GM23248 (cell line): ENCODE measurements at regions not wholly inside any gene's neighbourhood (a gene's known extent, or its start where the extent isn't known, plus 50 kb on each side); places are given as distances from the start of the nearest gene placed in this dataset.

ENCODE experiments used
- DNase-seq: peaks from one replicate; pipeline ENCODE4 v3.0.0-alpha.2; 2015
- H2AFZ ChIP-seq: fragments of 200-600 bp; sonication (generic); 2 replicates; pipeline ENCODE4 v1.6.1; 2016; ENCODE audit warnings: antibody characterized with exemption
- H3F3A ChIP-seq: fragments of 200-600 bp; sonication (generic); 2 replicates; pipeline ENCODE4 v1.6.1; 2016; ENCODE audit warnings: mild to moderate bottlenecking, antibody characterized with exemption, mixed run types; ENCODE audit not compliant: insufficient read depth
- H3K27ac ChIP-seq: fragments of 200-600 bp; sonication (generic); 2 replicates; pipeline ENCODE4 v1.5.1; 2016; ENCODE audit warnings: mild to moderate bottlenecking
- H3K27me3 ChIP-seq: fragments of 200-600 bp; sonication (generic); replicated peaks from 2 replicates; pipeline ENCODE4 v1.6.1; 2016; ENCODE audit warnings: mild to moderate bottlenecking; ENCODE audit not compliant: insufficient read depth
- H3K36me3 ChIP-seq: fragments of 200-600 bp; sonication (generic); 2 replicates; pipeline ENCODE4 v1.6.1; 2016; ENCODE audit warnings: low read depth, mild to moderate bottlenecking
- H3K4me1 ChIP-seq: fragments of 200-600 bp; sonication (generic); 2 replicates; pipeline ENCODE4 v1.6.1; 2016; ENCODE audit warnings: mild to moderate bottlenecking; ENCODE audit not compliant: insufficient read depth
- H3K4me2 ChIP-seq: fragments of 200-600 bp; sonication (generic); one replicate; pipeline ENCODE4 v1.6.1; 2016; ENCODE audit warnings: mild to moderate bottlenecking; ENCODE audit not compliant: unreplicated experiment
- H3K4me3 ChIP-seq: fragments of 200-600 bp; sonication (generic); 2 replicates; pipeline ENCODE4 v1.5.1; 2016; ENCODE audit warnings: mild to moderate bottlenecking
- H3K79me2 ChIP-seq: fragments of 200-600 bp; sonication (generic); 2 replicates; pipeline ENCODE4 v1.6.1; 2016; ENCODE audit warnings: mild to moderate bottlenecking; ENCODE audit not compliant: insufficient read depth
- H3K9ac ChIP-seq: fragments of 200-600 bp; sonication (generic); 2 replicates; pipeline ENCODE4 v1.6.1; 2016; ENCODE audit warnings: mild to moderate bottlenecking
- H3K9me2 ChIP-seq: fragments of 200-600 bp; sonication (generic); 2 replicates; pipeline ENCODE4 v1.6.1; 2016; ENCODE audit warnings: mixed run types, mild to moderate bottlenecking, moderate library complexity; ENCODE audit not compliant: insufficient read depth
- H3K9me3 ChIP-seq: fragments of 200-600 bp; sonication (generic); one replicate; pipeline ENCODE4 v1.6.1; 2017; ENCODE audit warnings: low read depth
- H4K20me1 ChIP-seq: fragments of 200-600 bp; sonication (generic); 2 replicates; pipeline ENCODE4 v1.6.0; 2016; ENCODE audit not compliant: insufficient read depth
- EZH2 ChIP-seq: fragments of 200-600 bp; sonication (generic); IDR thresholded peaks from 2 replicates; pipeline ENCODE4 v1.6.1; 2018; ENCODE audit warnings: antibody characterized with exemption, mild to moderate bottlenecking; ENCODE audit not compliant: insufficient read depth, poor library complexity, severe bottlenecking
- EZH2phosphoT487 ChIP-seq: fragments of 200-600 bp; sonication (generic); IDR thresholded peaks from 2 replicates; pipeline ENCODE4 v1.6.1; 2018; ENCODE audit warnings: antibody characterized with exemption, moderate library complexity, mild to moderate bottlenecking, low read depth; ENCODE audit not compliant: insufficient read depth
- WGBS, 2 experiments: methylation state at CpG; one replicate each; pipeline ENCODE4 v1.1.6; 2015 to 2017; ENCODE audit warnings: low lambda C conversion rate in 2 of 2, low coverage in 1 of 2; ENCODE audit errors: missing lambda C conversion rate in 2 of 2; 5-methylcytosine and 5-hydroxymethylcytosine counted together
- in situ Hi-C: fragments of 300-500 bp; cut with MboI; formaldehyde crosslinking; loops from 2 replicates; pipeline ENCODE4 v1.15.0; 2020

DNA sequence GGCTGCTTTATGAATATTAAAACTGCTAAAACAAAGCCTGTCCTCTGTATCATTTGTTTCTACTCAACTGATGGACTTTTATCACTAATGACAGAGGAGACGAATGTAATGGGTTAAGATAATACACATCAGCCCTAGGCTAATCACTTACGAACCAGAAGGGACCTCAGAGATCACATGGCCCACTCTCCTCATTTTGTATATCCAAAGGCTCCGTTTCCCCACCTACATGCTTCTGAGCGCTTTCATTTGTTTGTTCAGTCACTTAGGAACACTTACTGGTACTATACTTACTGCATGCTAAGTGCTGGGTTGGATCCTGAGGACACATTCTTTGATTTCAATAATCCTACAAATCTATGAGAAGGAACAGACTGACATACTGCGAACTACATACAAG lies 169.3 kb downstream of the CEP135 start:
- no peaks in the 10 kb centered on the region for H3K79me2 ChIP-seq
- H3K4me2 ChIP-seq = no peak overlapping the region
- 30 to 36% methylated on average over 5 of the region's 5 CpGs for WGBS, 2 experiments
- no peaks in the 10 kb centered on the region for H3K4me1 ChIP-seq
- TF ChIP-seq EZH2phosphoT487 = no peak
- TF ChIP-seq EZH2 = no peak
- no peak overlapping the region for H3K9ac ChIP-seq
- no peaks in the 10 kb centered on the region for H4K20me1 ChIP-seq
- H3K4me3 ChIP-seq = no peak overlapping the region
- no peaks in the 10 kb centered on the region for H3K9me2 ChIP-seq
- H3K27ac ChIP-seq = no peak overlapping the region
- H3K27me3 ChIP-seq = peaks cover 12% of the 10 kb centered on the region
- no peaks in the 10 kb centered on the region for H3K9me3 ChIP-seq
- H3K36me3 ChIP-seq = no peaks in the 10 kb centered on the region
- no peak overlapping the region for H2AFZ ChIP-seq
- DNase-seq = no peak
- in situ Hi-C loops = no loop called here
- H3F3A ChIP-seq = no peaks in the 10 kb centered on the region

DNA sequence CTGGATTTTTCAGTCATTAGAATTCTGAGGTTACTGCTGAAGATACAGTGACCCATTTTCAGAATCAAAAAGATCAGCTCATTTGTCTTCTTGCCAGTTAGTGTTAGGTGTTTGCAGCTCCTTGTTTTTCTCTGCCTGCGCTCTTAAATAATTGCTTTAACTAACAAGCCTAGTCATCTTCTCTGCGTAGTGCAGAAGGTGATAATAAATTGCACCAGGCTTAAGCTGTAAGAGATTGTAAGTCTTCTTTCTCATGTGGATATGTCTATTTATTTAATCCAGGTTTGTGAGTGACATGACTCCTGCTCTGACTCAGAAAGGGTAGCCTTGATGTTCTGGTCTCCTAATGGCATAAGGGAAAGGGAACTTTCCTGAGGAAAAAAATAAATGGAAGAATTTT lies 167.2 kb downstream of the CEP135 start:
- no peaks in the 10 kb centered on the region for H3K4me1 ChIP-seq
- H3K36me3 ChIP-seq = no peaks in the 10 kb centered on the region
- no peak overlapping the region for H3K4me3 ChIP-seq
- TF ChIP-seq EZH2 (no peak), EZH2phosphoT487 (no peak)
- no peak overlapping the region for H3K27ac ChIP-seq
- H3K9ac ChIP-seq = no peak overlapping the region
- H4K20me1 ChIP-seq = no peaks in the 10 kb centered on the region
- no peak for DNase-seq
- H2AFZ ChIP-seq = no peak overlapping the region
- no peaks in the 10 kb centered on the region for H3K9me3 ChIP-seq
- H3K9me2 ChIP-seq = no peaks in the 10 kb centered on the region
- in situ Hi-C loops = no loop called here
- no peak overlapping the region for H3K4me2 ChIP-seq
- no peaks in the 10 kb centered on the region for H3K79me2 ChIP-seq
- H3K27me3 ChIP-seq = peaks cover 17% of the 10 kb centered on the region; the same call in 1 of the 2 replicates
- WGBS, 2 experiments = 19 to 28% methylated on average over 2 of the region's 2 CpGs
- H3F3A ChIP-seq = no peaks in the 10 kb centered on the region

DNA sequence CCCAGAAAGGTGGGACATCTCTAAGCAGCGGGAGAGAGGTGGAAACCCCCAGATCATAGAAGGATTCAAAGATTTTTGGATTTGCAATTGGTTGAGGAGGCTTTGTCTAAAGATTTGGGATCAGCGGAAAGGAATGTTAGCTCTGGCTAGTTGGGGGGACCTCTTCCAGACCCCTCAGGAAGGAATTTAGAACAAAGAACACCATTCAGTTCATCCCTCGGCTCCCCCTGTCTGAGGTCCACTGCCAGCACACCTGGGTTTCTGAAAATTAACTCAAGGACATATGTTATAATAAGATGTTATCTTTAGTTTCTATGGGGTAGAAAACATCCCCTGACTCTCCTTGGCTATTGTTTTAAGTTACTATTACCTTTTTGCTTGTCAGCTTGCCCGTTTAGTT lies 163.6 kb downstream of the CEP135 start:
- Histone ChIP-seq H3K9me2 (no peaks in the 10 kb centered on the region), H3K4me2 (no peak overlapping the region), H3K9me3 (no peaks in the 10 kb centered on the region), H3K4me3 (no peak overlapping the region), H3K79me2 (no peaks in the 10 kb centered on the region), H3K27me3 (peaks cover 20% of the 10 kb centered on the region; the same call in 1 of the 2 replicates), H3K27ac (no peak overlapping the region), H3F3A (no peaks in the 10 kb centered on the region), H4K20me1 (no peaks in the 10 kb centered on the region), H3K9ac (no peak overlapping the region), H2AFZ (no peak overlapping the region), H3K36me3 (no peaks in the 10 kb centered on the region), H3K4me1 (no peaks in the 10 kb centered on the region)
- WGBS, 2 experiments = 48 to 49% methylated on average over 4 of the region's 4 CpGs
- no peak for TF ChIP-seq EZH2
- no peak for TF ChIP-seq EZH2phosphoT487
- DNase-seq = no peak
- in situ Hi-C loops = no loop called here

DNA sequence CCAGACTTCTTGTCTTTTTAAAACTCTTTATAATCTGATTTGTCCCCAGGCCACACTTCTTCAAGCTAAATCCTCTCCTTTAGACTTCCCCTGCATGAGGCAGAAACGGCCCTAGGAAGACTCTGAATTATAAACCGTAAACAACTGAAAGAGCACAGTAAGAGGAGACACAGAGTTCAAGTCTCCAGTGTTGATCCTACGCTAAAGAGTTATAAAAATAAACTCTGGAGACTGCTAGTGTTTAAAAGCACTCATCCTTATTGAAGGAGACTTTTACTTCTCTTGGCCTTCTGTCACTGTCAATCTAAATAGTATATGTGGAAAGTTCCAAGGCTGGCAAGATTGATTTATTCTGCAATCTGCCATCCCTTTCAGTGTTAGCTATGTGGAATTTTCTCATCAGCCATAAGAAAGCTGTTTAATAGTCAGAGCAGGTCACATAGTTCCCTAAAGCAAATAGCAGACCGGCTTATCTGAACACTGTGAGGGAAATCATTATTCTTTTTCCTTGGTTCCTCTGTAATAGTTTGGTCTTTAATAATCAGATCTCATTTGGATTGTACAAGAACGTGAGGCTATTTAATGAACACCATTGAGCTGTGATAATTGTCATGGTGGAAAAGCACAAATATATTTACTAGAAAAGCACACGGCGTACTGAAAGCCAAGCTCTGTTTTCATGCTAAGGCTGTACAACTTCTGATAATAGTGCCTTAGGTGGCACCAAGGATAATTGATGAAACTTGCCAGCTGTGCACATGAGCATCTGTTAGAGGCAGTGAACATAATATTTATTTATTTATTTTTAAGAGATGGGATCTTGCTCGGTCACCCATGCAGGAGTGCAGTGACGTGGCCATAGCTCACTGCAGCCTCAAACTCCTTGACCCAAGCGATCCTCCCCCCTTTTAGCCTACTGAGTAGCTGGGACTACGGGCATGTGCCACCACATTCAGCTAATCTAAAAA lies 157.7 kb downstream of the CEP135 start:
- in situ Hi-C loops = no loop called here
- 28 to 31% methylated on average over 11 of the region's 11 CpGs for WGBS, 2 experiments
- H3K36me3 ChIP-seq = no peaks in the 10 kb centered on the region
- H2AFZ ChIP-seq = no peak overlapping the region
- H3K79me2 ChIP-seq = no peaks in the 10 kb centered on the region
- no peak overlapping the region for H3K4me3 ChIP-seq
- H3K9me2 ChIP-seq = no peaks in the 10 kb centered on the region
- H3K9me3 ChIP-seq = no peaks in the 10 kb centered on the region
- no peaks in the 10 kb centered on the region for H3K4me1 ChIP-seq
- H3K9ac ChIP-seq = no peak overlapping the region
- peaks cover 29% of the 10 kb centered on the region for H3K27me3 ChIP-seq
- no peak overlapping the region for H3K4me2 ChIP-seq
- TF ChIP-seq EZH2phosphoT487 = no peak
- TF ChIP-seq EZH2 = no peak
- no peak for DNase-seq
- no peak overlapping the region for H3K27ac ChIP-seq
- no peaks in the 10 kb centered on the region for H3F3A ChIP-seq
- H4K20me1 ChIP-seq = no peaks in the 10 kb centered on the region
